ENCODE measurements at regions not wholly inside any gene's neighbourhood (a gene's known extent, or its start where the extent isn't known, plus 50 kb on each side); places are given as distances from the start of the nearest gene placed in this dataset.
A peak's percentile ranks its signal among the peaks of the same experiment; 100 is the strongest.

GRCh38 chrX:80285131-80285773 is 135.0 kb upstream of the TENT5D start:
- 94% methylated on average over 2 of the region's 3 CpGs for WGBS (ENCODE audit: insufficient coverage)

GRCh38 chrX:80290834-80291233 is 129.4 kb upstream of the TENT5D start:
- Histone ChIP-seq H3K27ac (ENCODE audit: low read depth, low read length) (no peak overlapping the region), H3K4me3 (ENCODE audit: low read depth, low read length) (no peak overlapping the region), H3K4me1 (ENCODE audit: control insufficient read depth, insufficient read depth, low read length) (no peaks in the 10 kb centered on the region), H3K9me3 (ENCODE audit: control insufficient read depth, insufficient read depth, low read length) (no peaks in the 10 kb centered on the region), H3K27me3 (ENCODE audit: control insufficient read depth, insufficient read depth, low read length) (no peaks in the 10 kb centered on the region), H3K36me3 (ENCODE audit: control insufficient read depth, insufficient read depth, low read length) (no peaks in the 10 kb centered on the region)
- DNase-seq (ENCODE audit: low read depth in 4 of 6, low spot score in 6 of 6) = no peak

More at GRCh38 chrX:80285131-80285773, 135.0 kb upstream of the TENT5D start:
- peak in 2 of 6 donors; percentile 3 to 7 for DNase-seq (ENCODE audit: low read depth in 4 of 6, low spot score in 6 of 6)
- no peaks in the 10 kb centered on the region for H3K9me3 ChIP-seq (ENCODE audit: control insufficient read depth, insufficient read depth, low read length)
- H3K27ac ChIP-seq (ENCODE audit: low read depth, low read length) = no peak overlapping the region
- no peak overlapping the region for H3K4me3 ChIP-seq (ENCODE audit: low read depth, low read length)
- H3K4me1 ChIP-seq (ENCODE audit: control insufficient read depth, insufficient read depth, low read length) = no peaks in the 10 kb centered on the region
- H3K27me3 ChIP-seq (ENCODE audit: control insufficient read depth, insufficient read depth, low read length) = no peaks in the 10 kb centered on the region
- no peaks in the 10 kb centered on the region for H3K36me3 ChIP-seq (ENCODE audit: control insufficient read depth, insufficient read depth, low read length)

GRCh38 chrX:80293354-80293753 is 126.9 kb upstream of the TENT5D start:
- DNase-seq (ENCODE audit: low read depth in 4 of 6, low spot score in 6 of 6) = no peak
- Histone ChIP-seq H3K27me3 (ENCODE audit: control insufficient read depth, insufficient read depth, low read length) (no peaks in the 10 kb centered on the region), H3K36me3 (ENCODE audit: control insufficient read depth, insufficient read depth, low read length) (no peaks in the 10 kb centered on the region), H3K9me3 (ENCODE audit: control insufficient read depth, insufficient read depth, low read length) (no peaks in the 10 kb centered on the region), H3K4me1 (ENCODE audit: control insufficient read depth, insufficient read depth, low read length) (no peaks in the 10 kb centered on the region), H3K27ac (ENCODE audit: low read depth, low read length) (no peak overlapping the region), H3K4me3 (ENCODE audit: low read depth, low read length) (no peak overlapping the region)
- 100% methylated on average over 1 of the region's 1 CpG for WGBS (ENCODE audit: insufficient coverage)

DNA sequence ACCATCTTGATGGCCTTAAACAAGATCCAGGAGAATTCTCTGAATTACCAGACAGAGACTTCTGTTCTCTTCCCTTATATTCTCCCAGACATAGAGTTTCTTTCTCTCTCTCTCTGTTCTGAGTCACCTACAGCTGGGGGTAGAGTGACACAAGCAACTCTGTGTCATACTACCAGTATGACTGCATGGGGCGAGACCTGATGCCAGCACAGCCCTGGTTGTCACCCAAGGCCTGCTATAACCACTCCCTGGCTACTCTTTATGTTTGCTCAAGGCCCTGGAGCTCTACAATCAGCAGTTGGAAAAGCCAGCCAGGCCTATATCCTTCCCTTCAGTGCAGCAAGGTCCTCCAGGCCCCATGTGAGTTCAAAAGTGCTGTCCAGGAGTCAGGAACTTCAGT is 114.2 kb upstream of the TENT5D start:
- H3K4me3 ChIP-seq (ENCODE audit: low read depth, low read length) = no peak overlapping the region
- no peaks in the 10 kb centered on the region for H3K27me3 ChIP-seq (ENCODE audit: control insufficient read depth, insufficient read depth, low read length)
- no peak overlapping the region for H3K27ac ChIP-seq (ENCODE audit: low read depth, low read length)
- H3K4me1 ChIP-seq (ENCODE audit: control insufficient read depth, insufficient read depth, low read length) = no peaks in the 10 kb centered on the region
- DNase-seq (ENCODE audit: low read depth in 4 of 6, low spot score in 6 of 6) = no peak
- H3K36me3 ChIP-seq (ENCODE audit: control insufficient read depth, insufficient read depth, low read length) = no peaks in the 10 kb centered on the region
- WGBS (ENCODE audit: insufficient coverage) = 50% methylated on average over 1 of the region's 1 CpG
- H3K9me3 ChIP-seq (ENCODE audit: control insufficient read depth, insufficient read depth, low read length) = no peaks in the 10 kb centered on the region

DNA sequence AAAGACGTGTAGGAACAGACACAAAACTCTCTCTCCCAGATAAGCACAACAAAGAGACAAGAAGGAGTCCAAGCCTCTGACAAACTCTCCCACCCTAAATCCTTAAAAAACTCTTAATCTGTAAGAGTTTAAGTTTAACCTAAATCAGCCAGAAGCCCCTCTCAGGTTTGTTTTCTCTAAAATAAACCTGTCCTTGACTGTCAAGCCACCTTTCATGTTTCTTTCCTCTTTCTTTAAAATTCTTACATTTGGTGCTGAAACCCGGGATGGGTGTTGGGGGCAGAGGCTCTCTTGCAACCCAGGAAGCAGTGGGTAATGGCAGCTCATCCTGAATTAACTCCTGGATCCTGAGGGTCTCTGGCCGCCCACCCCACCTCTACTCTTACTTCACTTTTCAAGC is 107.8 kb upstream of the TENT5D start:
- no peaks in the 10 kb centered on the region for H3K27me3 ChIP-seq (ENCODE audit: control insufficient read depth, insufficient read depth, low read length)
- no peaks in the 10 kb centered on the region for H3K9me3 ChIP-seq (ENCODE audit: control insufficient read depth, insufficient read depth, low read length)
- no peaks in the 10 kb centered on the region for H3K4me1 ChIP-seq (ENCODE audit: control insufficient read depth, insufficient read depth, low read length)
- H3K36me3 ChIP-seq (ENCODE audit: control insufficient read depth, insufficient read depth, low read length) = no peaks in the 10 kb centered on the region
- no peak overlapping the region for H3K27ac ChIP-seq (ENCODE audit: low read depth, low read length)
- no peak for DNase-seq (ENCODE audit: low read depth in 4 of 6, low spot score in 6 of 6)
- no CpG with 5 or more reads among the region's 3 CpGs for WGBS (ENCODE audit: insufficient coverage)
- no peak overlapping the region for H3K4me3 ChIP-seq (ENCODE audit: low read depth, low read length)

DNA sequence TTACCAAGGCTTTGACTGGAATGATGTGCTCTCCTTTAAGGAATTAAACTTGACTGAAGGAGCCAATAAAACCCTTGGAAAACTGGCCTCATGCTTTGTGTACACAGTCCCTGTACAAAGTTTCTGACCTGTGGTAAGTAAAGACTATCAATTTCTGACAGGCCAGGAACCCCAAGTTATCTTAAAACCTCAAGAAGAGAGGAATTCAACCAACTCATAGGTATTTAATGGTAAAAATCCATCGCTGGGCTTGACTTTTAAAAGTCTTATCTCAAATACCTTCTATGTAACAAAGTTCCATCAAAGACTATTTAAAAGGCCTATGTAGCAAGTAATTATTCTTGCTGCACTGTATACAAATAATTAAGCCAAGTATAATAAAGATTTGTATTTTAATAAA is 103.7 kb upstream of the TENT5D start:
- Histone ChIP-seq H3K27ac (ENCODE audit: low read depth, low read length) (no peak overlapping the region), H3K36me3 (ENCODE audit: control insufficient read depth, insufficient read depth, low read length) (no peaks in the 10 kb centered on the region), H3K27me3 (ENCODE audit: control insufficient read depth, insufficient read depth, low read length) (no peaks in the 10 kb centered on the region), H3K4me1 (ENCODE audit: control insufficient read depth, insufficient read depth, low read length) (no peaks in the 10 kb centered on the region), H3K4me3 (ENCODE audit: low read depth, low read length) (no peak overlapping the region), H3K9me3 (ENCODE audit: control insufficient read depth, insufficient read depth, low read length) (no peaks in the 10 kb centered on the region)
- no CpG with 5 or more reads among the region's 1 CpG for WGBS (ENCODE audit: insufficient coverage)
- DNase-seq (ENCODE audit: low read depth in 4 of 6, low spot score in 6 of 6) = no peak

GRCh38 chrX:80317646-80318045 is 102.6 kb upstream of the TENT5D start:
- WGBS (ENCODE audit: insufficient coverage) = 67% methylated on average over 1 of the region's 2 CpGs
- H3K27ac ChIP-seq (ENCODE audit: low read depth, low read length) = no peak overlapping the region
- H3K4me1 ChIP-seq (ENCODE audit: control insufficient read depth, insufficient read depth, low read length) = no peaks in the 10 kb centered on the region
- no peaks in the 10 kb centered on the region for H3K9me3 ChIP-seq (ENCODE audit: control insufficient read depth, insufficient read depth, low read length)
- no peaks in the 10 kb centered on the region for H3K27me3 ChIP-seq (ENCODE audit: control insufficient read depth, insufficient read depth, low read length)
- no peaks in the 10 kb centered on the region for H3K36me3 ChIP-seq (ENCODE audit: control insufficient read depth, insufficient read depth, low read length)
- H3K4me3 ChIP-seq (ENCODE audit: low read depth, low read length) = no peak overlapping the region
- no peak for DNase-seq (ENCODE audit: low read depth in 4 of 6, low spot score in 6 of 6)

- no CpG with 5 or more reads among the region's 1 CpG for WGBS (ENCODE audit: insufficient coverage)
- Histone ChIP-seq H3K4me3 (ENCODE audit: low read depth, low read length) (no peak overlapping the region), H3K36me3 (ENCODE audit: control insufficient read depth, insufficient read depth, low read length) (no peaks in the 10 kb centered on the region), H3K9me3 (ENCODE audit: control insufficient read depth, insufficient read depth, low read length) (no peaks in the 10 kb centered on the region), H3K27ac (ENCODE audit: low read depth, low read length) (no peak overlapping the region), H3K4me1 (ENCODE audit: control insufficient read depth, insufficient read depth, low read length) (peaks cover 7% of the 10 kb centered on the region), H3K27me3 (ENCODE audit: control insufficient read depth, insufficient read depth, low read length) (no peaks in the 10 kb centered on the region)
- DNase-seq (ENCODE audit: low read depth in 4 of 6, low spot score in 6 of 6) = no peak
Measured at GRCh38 chrX:80331285-80331684, 89.0 kb upstream of the TENT5D start.

GRCh38 chrX:80334583-80334982 is 85.7 kb upstream of the TENT5D start:
- Histone ChIP-seq H3K27ac (ENCODE audit: low read depth, low read length) (no peak overlapping the region), H3K27me3 (ENCODE audit: control insufficient read depth, insufficient read depth, low read length) (no peaks in the 10 kb centered on the region), H3K36me3 (ENCODE audit: control insufficient read depth, insufficient read depth, low read length) (no peaks in the 10 kb centered on the region), H3K9me3 (ENCODE audit: control insufficient read depth, insufficient read depth, low read length) (no peaks in the 10 kb centered on the region), H3K4me3 (ENCODE audit: low read depth, low read length) (peak overlapping the region; percentile 18), H3K4me1 (ENCODE audit: control insufficient read depth, insufficient read depth, low read length) (peaks cover 7% of the 10 kb centered on the region)
- WGBS (ENCODE audit: insufficient coverage) = 51% methylated on average over 7 of the region's 7 CpGs
- DNase-seq (ENCODE audit: low read depth in 4 of 6, low spot score in 6 of 6) = no peak

DNA sequence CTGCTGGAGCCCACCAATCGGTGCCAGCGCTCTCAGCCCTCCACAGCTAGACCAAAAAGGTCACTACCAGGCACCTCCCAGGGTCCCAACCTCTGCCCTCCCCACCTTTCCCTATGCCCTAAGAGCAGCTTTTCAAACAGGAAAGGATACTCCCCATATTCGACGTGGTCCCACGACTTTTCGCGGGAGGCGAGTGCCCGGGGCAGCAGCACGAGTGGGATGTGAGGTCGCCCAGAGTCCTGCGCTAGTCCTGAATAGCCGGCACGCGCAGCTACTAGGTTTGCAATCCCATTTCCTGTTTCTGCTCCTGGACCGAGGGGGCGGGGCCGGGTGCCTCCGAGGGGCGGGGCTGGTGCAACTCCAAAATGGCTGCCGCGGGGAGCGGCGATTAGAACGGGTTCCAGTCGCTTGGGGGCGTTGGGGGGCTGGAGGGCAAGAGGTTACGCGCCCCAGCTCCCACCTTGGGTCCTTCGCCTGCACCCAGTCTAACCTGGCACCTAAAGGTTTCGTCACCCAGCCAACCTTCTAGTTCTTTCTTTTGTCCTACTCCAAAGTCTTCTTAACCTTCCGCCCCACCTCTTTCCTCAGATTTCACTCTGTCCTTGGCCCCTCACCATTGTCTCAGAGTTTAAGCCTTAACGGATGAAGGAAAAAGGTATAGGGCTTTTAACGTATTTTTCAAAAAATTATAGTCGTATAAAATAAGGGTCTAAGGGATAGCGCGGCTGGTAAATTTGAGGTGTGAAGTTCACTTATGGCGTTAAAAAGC is 85.0 kb upstream of the TENT5D start:
- no peak overlapping the region for H3K27ac ChIP-seq (ENCODE audit: low read depth, low read length)
- no peaks in the 10 kb centered on the region for H3K27me3 ChIP-seq (ENCODE audit: control insufficient read depth, insufficient read depth, low read length)
- H3K9me3 ChIP-seq (ENCODE audit: control insufficient read depth, insufficient read depth, low read length) = no peaks in the 10 kb centered on the region
- H3K36me3 ChIP-seq (ENCODE audit: control insufficient read depth, insufficient read depth, low read length) = no peaks in the 10 kb centered on the region
- peaks cover 7% of the 10 kb centered on the region for H3K4me1 ChIP-seq (ENCODE audit: control insufficient read depth, insufficient read depth, low read length)
- 46% methylated on average over 33 of the region's 38 CpGs for WGBS (ENCODE audit: insufficient coverage)
- DNase-seq (ENCODE audit: low read depth in 4 of 6, low spot score in 6 of 6) = peak in 3 of 6 donors; percentile 0 to 24 (median 18)
- H3K4me3 ChIP-seq (ENCODE audit: low read depth, low read length) = peak overlapping the region; percentile 18

Measured in spinal cord (tissue), 9 donors.